ENCODE measurements at regions not wholly inside any gene's neighbourhood (a gene's known extent, or its start where the extent isn't known, plus 50 kb on each side); places are given as distances from the start of the nearest gene placed in this dataset.
"Not testable (repeated sequence)": the region's sequence is repeated elsewhere in the genome, so short reads cannot be mapped to it uniquely, and the experiment has no call there.

- no peak overlapping the region for H3K4me3 ChIP-seq (ENCODE audit: low read depth, low read length)
- no peak for DNase-seq (ENCODE audit: low read depth)
- TF ChIP-seq CTCF (IDR thresholded peaks at IDR 0.05; ENCODE audit: control insufficient read depth, extremely low read depth, insufficient read depth): no peak
Observed at GRCh38 chr9:75452512-75452911, 364.2 kb downstream of the OSTF1 start.

GRCh38 chr9:75454043-75454442, 365.7 kb downstream of the OSTF1 start:
- no peak for TF ChIP-seq CTCF (IDR thresholded peaks at IDR 0.05; ENCODE audit: control insufficient read depth, extremely low read depth, insufficient read depth)
- no peak overlapping the region for H3K4me3 ChIP-seq (ENCODE audit: low read depth, low read length)
- no peak for DNase-seq (ENCODE audit: low read depth)

- DNase-seq (ENCODE audit: low read depth): no peak
- no peak for TF ChIP-seq CTCF (IDR thresholded peaks at IDR 0.05; ENCODE audit: control insufficient read depth, extremely low read depth, insufficient read depth)
- no peak overlapping the region for H3K4me3 ChIP-seq (ENCODE audit: low read depth, low read length)
Observed at GRCh38 chr9:75454891-75455290, 366.6 kb downstream of the OSTF1 start.

GRCh38 chr9:75455444-75455921, 367.2 kb downstream of the OSTF1 start:
- no peak for DNase-seq (ENCODE audit: low read depth)
- TF ChIP-seq CTCF (IDR thresholded peaks at IDR 0.05; ENCODE audit: control insufficient read depth, extremely low read depth, insufficient read depth): no peak
- H3K4me3 ChIP-seq (ENCODE audit: low read depth, low read length): no peak overlapping the region

- H3K4me3 ChIP-seq (ENCODE audit: low read depth, low read length): no peak overlapping the region
- DNase-seq (ENCODE audit: low read depth): no peak
- no peak for TF ChIP-seq CTCF (IDR thresholded peaks at IDR 0.05; ENCODE audit: control insufficient read depth, extremely low read depth, insufficient read depth)
Observed at GRCh38 chr9:75456698-75457097, 368.4 kb downstream of the OSTF1 start.

- DNase-seq (ENCODE audit: low read depth): no peak
- no peak for TF ChIP-seq CTCF (IDR thresholded peaks at IDR 0.05; ENCODE audit: control insufficient read depth, extremely low read depth, insufficient read depth)
- no peak overlapping the region for H3K4me3 ChIP-seq (ENCODE audit: low read depth, low read length)
Observed at GRCh38 chr9:75457474-75458011, 369.2 kb downstream of the OSTF1 start.

- H3K4me3 ChIP-seq (ENCODE audit: low read depth, low read length); DNase-seq (ENCODE audit: low read depth): not testable (repeated sequence)
Observed at GRCh38 chr9:75459311-75459710, 371.0 kb downstream of the OSTF1 start.
